ENCODE measurements at regions not wholly inside any gene's neighbourhood (a gene's known extent, or its start where the extent isn't known, plus 50 kb on each side); places are given as distances from the start of the nearest gene placed in this dataset.

DNA sequence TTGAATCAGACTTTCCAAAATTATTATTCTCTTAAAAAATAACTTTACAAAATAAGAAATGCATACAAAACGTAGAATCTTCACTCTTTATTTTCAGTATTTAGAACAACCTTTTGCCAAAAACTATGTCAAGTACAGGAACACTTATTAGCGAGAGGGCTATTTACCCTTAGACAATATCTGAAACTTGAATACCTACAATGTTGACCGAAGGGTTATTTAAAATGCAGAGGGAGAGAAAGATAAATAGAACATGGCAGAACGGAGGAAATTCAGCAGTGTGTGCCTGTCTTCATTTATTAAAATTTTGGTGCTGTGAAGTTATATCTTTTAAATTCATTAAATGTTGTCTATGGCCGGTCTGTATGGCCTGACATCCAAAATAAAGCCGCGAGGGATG, 198.8 kb downstream of the EFNB2 start:
- CTCF ChIA-PET: no interaction called here
- DNase-seq (ENCODE audit: low read depth): no peak
- Histone ChIP-seq H3K36me3 (ENCODE audit: control insufficient read depth, insufficient read depth, low read length) (no peaks in the 10 kb centered on the region), H3K4me3 (ENCODE audit: low read depth, low read length) (no peak overlapping the region), H3K27me3 (ENCODE audit: control insufficient read depth, insufficient read depth, low read length) (no peaks in the 10 kb centered on the region)
- POLR2A ChIA-PET: no interaction called here
- TF ChIP-seq, protein P1, sequence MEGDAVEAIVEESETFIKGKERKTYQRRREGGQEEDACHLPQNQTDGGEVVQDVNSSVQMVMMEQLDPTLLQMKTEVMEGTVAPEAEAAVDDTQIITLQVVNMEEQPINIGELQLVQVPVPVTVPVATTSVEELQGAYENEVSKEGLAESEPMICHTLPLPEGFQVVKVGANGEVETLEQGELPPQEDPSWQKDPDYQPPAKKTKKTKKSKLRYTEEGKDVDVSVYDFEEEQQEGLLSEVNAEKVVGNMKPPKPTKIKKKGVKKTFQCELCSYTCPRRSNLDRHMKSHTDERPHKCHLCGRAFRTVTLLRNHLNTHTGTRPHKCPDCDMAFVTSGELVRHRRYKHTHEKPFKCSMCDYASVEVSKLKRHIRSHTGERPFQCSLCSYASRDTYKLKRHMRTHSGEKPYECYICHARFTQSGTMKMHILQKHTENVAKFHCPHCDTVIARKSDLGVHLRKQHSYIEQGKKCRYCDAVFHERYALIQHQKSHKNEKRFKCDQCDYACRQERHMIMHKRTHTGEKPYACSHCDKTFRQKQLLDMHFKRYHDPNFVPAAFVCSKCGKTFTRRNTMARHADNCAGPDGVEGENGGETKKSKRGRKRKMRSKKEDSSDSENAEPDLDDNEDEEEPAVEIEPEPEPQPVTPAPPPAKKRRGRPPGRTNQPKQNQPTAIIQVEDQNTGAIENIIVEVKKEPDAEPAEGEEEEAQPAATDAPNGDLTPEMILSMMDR (IDR thresholded peaks at IDR 0.05; ENCODE audit: insufficient read depth, low read depth, low read length): no peak

DNA sequence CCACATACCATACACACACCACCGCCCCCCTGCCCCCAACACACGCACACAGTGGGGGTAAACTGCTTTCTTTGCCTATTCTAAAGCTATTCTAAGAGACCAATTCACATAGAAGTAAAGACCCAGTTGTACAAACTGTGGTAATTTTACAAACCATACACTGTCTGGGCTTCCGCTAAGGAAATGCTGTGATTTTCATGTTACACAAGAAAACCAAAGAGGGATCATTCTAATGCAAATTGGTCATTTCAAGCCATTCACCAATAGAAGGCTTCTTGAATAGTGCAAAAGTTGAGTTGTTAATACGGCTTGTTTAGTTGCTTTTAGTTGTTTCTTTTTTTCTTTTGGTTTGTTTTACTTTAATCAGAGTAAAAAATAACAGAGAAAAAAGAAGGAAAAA, 202.8 kb downstream of the EFNB2 start:
- Histone ChIP-seq H3K27me3 (ENCODE audit: control insufficient read depth, insufficient read depth, low read length) (no peaks in the 10 kb centered on the region), H3K4me3 (ENCODE audit: low read depth, low read length) (no peak overlapping the region), H3K36me3 (ENCODE audit: control insufficient read depth, insufficient read depth, low read length) (no peaks in the 10 kb centered on the region)
- TF ChIP-seq, protein P1 (IDR thresholded peaks at IDR 0.05; ENCODE audit: insufficient read depth, low read depth, low read length): no peak
- POLR2A ChIA-PET: no interaction called here
- CTCF ChIA-PET: no interaction called here
- no peak for DNase-seq (ENCODE audit: low read depth)

DNA sequence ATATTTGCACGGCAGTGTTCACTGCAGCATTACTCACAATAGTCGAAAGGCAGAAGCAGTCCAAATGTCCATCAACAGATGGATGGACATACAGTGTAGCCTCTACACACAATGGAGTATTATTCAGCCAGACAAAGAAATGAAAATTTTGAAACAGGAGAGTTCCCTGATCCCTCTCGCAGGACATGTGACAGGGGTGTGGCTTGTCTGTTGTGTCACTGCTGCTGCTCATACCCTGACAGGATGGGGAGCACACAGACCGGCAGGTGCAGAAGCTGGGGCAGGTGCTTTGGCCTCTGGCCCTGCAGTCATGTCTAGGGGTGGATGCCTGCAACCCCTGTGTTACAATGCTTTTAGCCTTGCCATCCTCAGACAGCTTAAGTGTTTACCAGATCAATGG, 204.3 kb downstream of the EFNB2 start:
- CTCF ChIA-PET: interaction anchor here (1.1 kb wide), 1 partner anchor 13 kb away, joined by 3 read pairs; no protein-coding TSS in a partner anchor
- Histone ChIP-seq H3K4me3 (ENCODE audit: low read depth, low read length) (no peak overlapping the region), H3K27me3 (ENCODE audit: control insufficient read depth, insufficient read depth, low read length) (no peaks in the 10 kb centered on the region), H3K36me3 (ENCODE audit: control insufficient read depth, insufficient read depth, low read length) (no peaks in the 10 kb centered on the region)
- DNase-seq (ENCODE audit: low read depth): no peak
- TF ChIP-seq, protein P1 (IDR thresholded peaks at IDR 0.05; ENCODE audit: insufficient read depth, low read depth, low read length): no peak
- POLR2A ChIA-PET: no interaction called here

DNA sequence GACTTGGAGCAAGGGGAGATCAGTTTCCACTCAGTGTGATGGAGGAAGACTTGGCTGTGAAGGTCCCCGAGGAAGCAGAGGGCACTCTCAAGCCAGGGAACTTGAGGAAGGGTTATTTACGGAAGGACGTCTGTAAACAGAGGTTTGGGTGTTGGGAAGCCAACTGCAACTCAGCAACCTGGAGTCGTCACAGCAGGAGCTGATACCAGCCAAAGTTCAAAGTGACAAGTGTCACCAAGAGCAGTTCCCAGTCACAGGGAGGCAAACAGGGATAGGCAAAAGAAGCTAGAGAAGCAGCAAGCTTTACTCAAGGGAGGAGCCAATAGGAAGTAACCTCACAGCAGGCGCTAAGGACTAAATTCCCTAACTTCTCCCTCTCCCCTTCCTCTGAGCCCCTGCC, 205.5 kb downstream of the EFNB2 start:
- Histone ChIP-seq H3K4me3 (ENCODE audit: low read depth, low read length) (no peak overlapping the region), H3K36me3 (ENCODE audit: control insufficient read depth, insufficient read depth, low read length) (no peaks in the 10 kb centered on the region), H3K27me3 (ENCODE audit: control insufficient read depth, insufficient read depth, low read length) (no peaks in the 10 kb centered on the region)
- DNase-seq (ENCODE audit: low read depth): no peak
- ChIA-PET CTCF (interaction anchor here (0.8 to 1.1 kb wide), 2 partner anchors 10 to 12 kb away, joined by 3 read pairs; no protein-coding TSS in a partner anchor), POLR2A (no interaction called here)
- TF ChIP-seq, protein P1 (IDR thresholded peaks at IDR 0.05; ENCODE audit: insufficient read depth, low read depth, low read length): no peak

DNA sequence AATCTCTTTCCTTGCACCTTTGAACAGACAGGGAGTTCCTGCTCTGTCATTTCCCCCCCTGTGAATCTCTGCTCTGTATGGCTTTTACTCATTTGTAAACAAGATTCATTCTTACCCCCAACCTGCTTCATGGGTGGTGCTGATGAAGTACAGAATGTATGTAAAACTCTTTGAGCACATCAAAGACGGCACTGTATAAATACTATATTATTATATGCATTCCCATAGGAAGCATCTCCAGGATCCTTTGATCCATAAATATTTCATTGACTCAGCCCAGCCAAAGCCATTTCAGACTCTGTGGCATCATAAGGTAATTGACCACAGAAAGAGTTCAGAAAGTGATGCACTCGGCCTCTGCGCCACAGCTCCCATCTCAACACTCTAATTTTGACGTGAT, 208.7 kb downstream of the EFNB2 start:
- POLR2A ChIA-PET: no interaction called here
- no peak for DNase-seq (ENCODE audit: low read depth)
- CTCF ChIA-PET: no interaction called here
- no peaks in the 10 kb centered on the region for H3K27me3 ChIP-seq (ENCODE audit: control insufficient read depth, insufficient read depth, low read length)
- H3K4me3 ChIP-seq (ENCODE audit: low read depth, low read length): no peak overlapping the region
- H3K36me3 ChIP-seq (ENCODE audit: control insufficient read depth, insufficient read depth, low read length): no peaks in the 10 kb centered on the region
- TF ChIP-seq, protein P1 (IDR thresholded peaks at IDR 0.05; ENCODE audit: insufficient read depth, low read depth, low read length): no peak

All from BJ (cell line).